ENCODE measurements at regions not wholly inside any gene's neighbourhood (a gene's known extent, or its start where the extent isn't known, plus 50 kb on each side); places are given as distances from the start of the nearest gene placed in this dataset.

GRCh38 chr12:93087840-93088610 lies 158.9 kb upstream of the EEA1 start:
- H3K9me3 ChIP-seq (ENCODE audit: control insufficient read depth, insufficient read depth, low read length): peaks cover 2% of the 10 kb centered on the region
- H2BK20ac ChIP-seq (ENCODE audit: low read depth, low read length): peak overlapping the region; percentile 12; the same call in 1 of the 2 replicates
- no peak overlapping the region for H2AK9ac ChIP-seq (replicated peaks; ENCODE audit: low read depth, low read length, poor library complexity)
- no peaks in the 10 kb centered on the region for H4K20me1 ChIP-seq (ENCODE audit: insufficient read depth, low read length)
- dilution Hi-C loops (cut with HindIII; ENCODE audit: low sequenced_read_pairs, unreplicated experiment) (no loop called here), intact Hi-C loops (cut with micrococcal nuclease) (no loop called here), in situ Hi-C loops (cut with MboI; ENCODE audit: low sequenced_read_pairs) (no loop called here)
- no peak overlapping the region for H3K4me3 ChIP-seq (ENCODE audit: insufficient read depth, low read depth, low read length)
- H4K8ac ChIP-seq (ENCODE audit: low read depth in 2 of 2, low read length in 2 of 2): 0 out of 4 replicates have a peak overlapping the region, but pooled peaks of 1 of the 2 experiments have one; percentile 24
- DNase-seq (no peak), ATAC-seq (ENCODE audit: low read depth) (no peak)
- POLR2A ChIA-PET (ENCODE audit: unreplicated experiment): no interaction called here
- no peaks in the 10 kb centered on the region for H3K27me3 ChIP-seq (ENCODE audit: control insufficient read depth, insufficient read depth, low read length)
- CTCF ChIA-PET: interaction anchor here (0.6 kb wide), 2 partner anchors 46 to 229 kb away, joined by 3 to 4 read pairs; no protein-coding TSS in a partner anchor
- WGBS, 2 experiments (ENCODE audit: extremely low coverage in 2 of 2, insufficient read length in 1 of 2): no CpG with 5 or more reads among the region's 6 CpGs
- no peak overlapping the region; the same call in 1 of the 2 replicates for H4K5ac ChIP-seq (ENCODE audit: low read depth, low read length)
- H4K91ac ChIP-seq (ENCODE audit: insufficient read depth, low read depth, low read length): no peak overlapping the region
- H3K4ac ChIP-seq (ENCODE audit: low read depth, low read length): 0 out of 2 replicates have a peak overlapping the region, but pooled peaks have one; percentile 13
- H2BK15ac ChIP-seq (ENCODE audit: low read depth, low read length): 0 out of 3 replicates have a peak overlapping the region, but pooled peaks have one; percentile 77
- no peak overlapping the region for H3K27ac ChIP-seq (ENCODE audit: insufficient read depth, low read length)
- H2AFZ ChIP-seq (replicated peaks; ENCODE audit: low read length, poor library complexity): no peak overlapping the region
- 0 out of 2 replicates have a peak overlapping the region, but pooled peaks have one; percentile 57 for H3K14ac ChIP-seq (replicated peaks; ENCODE audit: low read depth, low read length)
- no peaks in the 10 kb centered on the region for H3K79me1 ChIP-seq (ENCODE audit: low read depth in 1 of 2, low read length in 2 of 2)
- H3K36me3 ChIP-seq (ENCODE audit: control insufficient read depth, insufficient read depth, low read length): no peaks in the 10 kb centered on the region
- peaks cover 3% of the 10 kb centered on the region; the same call in 1 of the 2 replicates for H3K9me1 ChIP-seq (ENCODE audit: insufficient read depth, low read length)
- no peak overlapping the region for H3K4me2 ChIP-seq (ENCODE audit: low read depth, low read length)
- no TSS peak for BruUV-seq (replicated peaks)
- H2BK5ac ChIP-seq (ENCODE audit: low read depth, low read length, poor library complexity, severe bottlenecking): no peak overlapping the region
- no peak for TF ChIP-seq RAD21 (IDR thresholded peaks at IDR 0.05; ENCODE audit: low read length)
- no peak for TF ChIP-seq RCOR1 (IDR thresholded peaks at IDR 0.05; ENCODE audit: insufficient replicate concordance, low read length)
- no peak for TF ChIP-seq MAFK (IDR thresholded peaks at IDR 0.05; ENCODE audit: low read depth, low read length)
- TF ChIP-seq CEBPB (IDR thresholded peaks at IDR 0.05; ENCODE audit: low read depth, low read length): no peak
- TF ChIP-seq ELK1 (IDR thresholded peaks at IDR 0.05; ENCODE audit: borderline replicate concordance, low read depth, low read length): no peak
- no peak for TF ChIP-seq POLR2A (IDR thresholded peaks at IDR 0.05; ENCODE audit: low read depth, low read length)
- TF ChIP-seq RFX5 (IDR thresholded peaks at IDR 0.05; ENCODE audit: low read depth, low read length): no peak
- no peak for TF ChIP-seq NFE2L2 (IDR thresholded peaks at IDR 0.05; ENCODE audit: low read depth, low read length)
- TF ChIP-seq USF2 (IDR thresholded peaks at IDR 0.05; ENCODE audit: low read depth, low read length): no peak
- TF ChIP-seq SMC3 (IDR thresholded peaks at IDR 0.05; ENCODE audit: low read depth, low read length): no peak
- no peak for TF ChIP-seq BHLHE40 (IDR thresholded peaks at IDR 0.05; ENCODE audit: low read depth, low read length)
- TF ChIP-seq MAZ (IDR thresholded peaks at IDR 0.05; ENCODE audit: borderline replicate concordance, low read depth, low read length): no peak
- H3K56ac ChIP-seq (ENCODE audit: extremely low read depth, insufficient read depth, low read length): no peak overlapping the region
- H3K18ac ChIP-seq (ENCODE audit: low read depth, low read length): peak overlapping the region; percentile 55; the same call in 1 of the 2 replicates
- peak overlapping the region; percentile 35; the same call in 1 of the 2 replicates for H2AK5ac ChIP-seq (ENCODE audit: low read depth, low read length)
- peak overlapping the region; percentile 37; the same call in 1 of the 2 replicates for H2BK120ac ChIP-seq (ENCODE audit: low read depth, low read length)
- no peak overlapping the region for H3K23ac ChIP-seq (ENCODE audit: low read depth, low read length)
- peaks cover 7% of the 10 kb centered on the region for H3K4me1 ChIP-seq (ENCODE audit: control insufficient read depth, insufficient read depth, low read length)
- no peak overlapping the region for H3K9ac ChIP-seq (ENCODE audit: low read depth, low read length)

All from IMR-90 (cell line).